ENCODE measurements at regions not wholly inside any gene's neighbourhood (a gene's known extent, or its start where the extent isn't known, plus 50 kb on each side); places are given as distances from the start of the nearest gene placed in this dataset.

- TF ChIP-seq CTCF (IDR thresholded peaks at IDR 0.05): no peak
- TF ChIP-seq EP300 (IDR thresholded peaks at IDR 0.05): no peak
- no peak for TF ChIP-seq POLR2A (IDR thresholded peaks at IDR 0.05)
Measured at GRCh38 chr12:66984077-66984476, 285.1 kb upstream of the CAND1 start.

All from tibial nerve (tissue), 4 donors.